Astrocyte (in vitro differentiated cells and primary cell): ENCODE measurements at regions not wholly inside any gene's neighbourhood (a gene's known extent, or its start where the extent isn't known, plus 50 kb on each side); places are given as distances from the start of the nearest gene placed in this dataset.

Experiments
- EZH2 ChIP-seq: IDR thresholded peaks from 2 replicates; pipeline ENCODE4 v1.6.1; 2012; ENCODE audit warnings: mild to moderate bottlenecking, low read length, inconsistent platforms; ENCODE audit not compliant: insufficient read depth
- TF ChIP-seq, protein P1 (sequence below): IDR thresholded peaks from 2 replicates; pipeline ENCODE4 v1.5.1; 2011; ENCODE audit warnings: low read depth, mild to moderate bottlenecking, inconsistent platforms, low read length, moderate library complexity; ENCODE audit not compliant: insufficient read depth

DNA sequence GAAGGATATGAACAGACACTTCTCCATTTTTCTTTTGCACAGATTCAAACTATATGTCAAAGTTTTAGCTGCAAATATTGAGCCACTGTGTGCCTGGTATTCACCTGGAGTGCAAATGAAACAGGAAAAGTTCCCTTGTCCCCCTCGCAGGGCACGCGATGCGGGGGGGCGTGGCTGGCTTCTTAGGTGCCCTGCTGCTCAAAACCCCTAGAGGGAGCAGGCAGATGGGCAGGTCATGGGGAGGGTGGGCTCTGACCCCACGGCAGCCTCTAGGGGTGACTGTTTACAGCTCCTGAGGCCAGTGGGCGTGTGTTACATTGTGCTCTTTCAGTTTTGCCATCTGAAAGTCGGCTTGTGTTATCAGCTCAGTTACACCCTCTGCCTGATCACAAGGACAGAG lies 931.2 kb upstream of the B3GALT2 start:
- TF ChIP-seq, protein P1, sequence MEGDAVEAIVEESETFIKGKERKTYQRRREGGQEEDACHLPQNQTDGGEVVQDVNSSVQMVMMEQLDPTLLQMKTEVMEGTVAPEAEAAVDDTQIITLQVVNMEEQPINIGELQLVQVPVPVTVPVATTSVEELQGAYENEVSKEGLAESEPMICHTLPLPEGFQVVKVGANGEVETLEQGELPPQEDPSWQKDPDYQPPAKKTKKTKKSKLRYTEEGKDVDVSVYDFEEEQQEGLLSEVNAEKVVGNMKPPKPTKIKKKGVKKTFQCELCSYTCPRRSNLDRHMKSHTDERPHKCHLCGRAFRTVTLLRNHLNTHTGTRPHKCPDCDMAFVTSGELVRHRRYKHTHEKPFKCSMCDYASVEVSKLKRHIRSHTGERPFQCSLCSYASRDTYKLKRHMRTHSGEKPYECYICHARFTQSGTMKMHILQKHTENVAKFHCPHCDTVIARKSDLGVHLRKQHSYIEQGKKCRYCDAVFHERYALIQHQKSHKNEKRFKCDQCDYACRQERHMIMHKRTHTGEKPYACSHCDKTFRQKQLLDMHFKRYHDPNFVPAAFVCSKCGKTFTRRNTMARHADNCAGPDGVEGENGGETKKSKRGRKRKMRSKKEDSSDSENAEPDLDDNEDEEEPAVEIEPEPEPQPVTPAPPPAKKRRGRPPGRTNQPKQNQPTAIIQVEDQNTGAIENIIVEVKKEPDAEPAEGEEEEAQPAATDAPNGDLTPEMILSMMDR = no peak
- no peak for TF ChIP-seq EZH2
